ENCODE measurements at regions not wholly inside any gene's neighbourhood (a gene's known extent, or its start where the extent isn't known, plus 50 kb on each side); places are given as distances from the start of the nearest gene placed in this dataset.

DNA sequence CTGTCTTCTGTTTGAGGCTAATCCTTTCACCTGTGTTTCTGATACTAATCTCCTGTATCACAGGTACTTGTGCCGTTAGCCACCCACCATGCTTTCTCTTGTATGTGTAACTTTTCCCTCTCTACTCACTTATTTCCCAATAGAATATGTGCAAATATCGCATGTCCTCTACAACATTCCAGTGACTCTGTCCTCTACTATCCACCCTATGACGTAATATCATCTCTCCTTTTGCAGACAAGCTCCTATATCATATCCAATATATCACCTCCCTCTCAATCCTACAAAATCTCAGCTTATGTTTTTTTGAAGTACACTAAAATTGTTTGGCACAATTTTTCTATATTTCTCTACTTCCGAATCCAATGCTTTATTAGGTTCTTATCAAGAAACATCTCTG lies 232.6 kb upstream of the LRFN5 start:
- Histone ChIP-seq H2AFZ (ENCODE audit: low read depth, low read length, severe bottlenecking) (peak overlapping the region; percentile 80), H3K4me3 (ENCODE audit: insufficient read depth, low read length, poor library complexity, severe bottlenecking) (no peak overlapping the region), H3K27ac (ENCODE audit: low read depth, low read length) (no peak overlapping the region), H3K9ac (ENCODE audit: low read length) (no peak overlapping the region), H3K9me3 (ENCODE audit: insufficient read depth, low read length) (no peaks in the 10 kb centered on the region), H3K4me2 (ENCODE audit: low read depth, low read length, poor library complexity, severe bottlenecking) (no peak overlapping the region), H3K27me3 (ENCODE audit: low read length) (no peaks in the 10 kb centered on the region), H3K9me2 (replicated peaks; ENCODE audit: insufficient read depth, low read length) (no peaks in the 10 kb centered on the region), H3K36me3 (ENCODE audit: low read length) (no peaks in the 10 kb centered on the region), H4K20me1 (ENCODE audit: low read depth, low read length) (no peaks in the 10 kb centered on the region), H3K79me2 (ENCODE audit: insufficient read depth, low read length) (no peaks in the 10 kb centered on the region), H3F3A (ENCODE audit: insufficient read depth) (no peaks in the 10 kb centered on the region)
- no peak for TF ChIP-seq EZH2phosphoT487 (conservative IDR thresholded peaks at IDR 0.05; ENCODE audit: low read length)
- TF ChIP-seq CTCF (IDR thresholded peaks at IDR 0.05; ENCODE audit: insufficient read depth, low read length, poor library complexity, severe bottlenecking): no peak

DNA sequence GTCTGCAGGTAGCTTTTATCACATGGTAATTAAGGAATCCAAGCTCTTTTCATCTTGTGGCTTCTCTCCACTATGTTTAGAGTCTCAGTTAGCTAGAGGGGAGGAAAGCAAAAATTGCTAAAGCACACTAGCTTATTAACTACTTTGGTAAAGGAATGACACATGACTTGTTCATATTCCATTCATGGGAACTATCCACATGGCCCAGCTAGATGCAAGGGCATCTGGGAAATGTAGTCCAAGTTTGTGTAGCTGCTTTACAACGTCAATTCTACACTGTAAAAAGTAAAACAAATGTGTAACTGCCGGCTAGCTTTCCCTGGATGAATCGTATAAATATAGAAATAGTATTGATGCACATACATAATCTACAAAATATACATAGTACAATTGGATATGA lies 244.5 kb upstream of the LRFN5 start:
- Histone ChIP-seq H4K20me1 (ENCODE audit: low read depth, low read length) (no peaks in the 10 kb centered on the region), H2AFZ (ENCODE audit: low read depth, low read length, severe bottlenecking) (no peak overlapping the region), H3F3A (ENCODE audit: insufficient read depth) (no peaks in the 10 kb centered on the region), H3K36me3 (ENCODE audit: low read length) (0 out of 2 replicates have a peak, but pooled peaks cover 4% of the 10 kb centered on the region), H3K9me2 (replicated peaks; ENCODE audit: insufficient read depth, low read length) (no peaks in the 10 kb centered on the region), H3K27me3 (ENCODE audit: low read length) (no peaks in the 10 kb centered on the region), H3K4me3 (ENCODE audit: insufficient read depth, low read length, poor library complexity, severe bottlenecking) (no peak overlapping the region), H3K27ac (ENCODE audit: low read depth, low read length) (no peak overlapping the region), H3K9me3 (ENCODE audit: insufficient read depth, low read length) (no peaks in the 10 kb centered on the region), H3K4me2 (ENCODE audit: low read depth, low read length, poor library complexity, severe bottlenecking) (no peak overlapping the region), H3K79me2 (ENCODE audit: insufficient read depth, low read length) (no peaks in the 10 kb centered on the region), H3K9ac (ENCODE audit: low read length) (no peak overlapping the region)
- TF ChIP-seq CTCF (IDR thresholded peaks at IDR 0.05; ENCODE audit: insufficient read depth, low read length, poor library complexity, severe bottlenecking) (no peak), EZH2phosphoT487 (conservative IDR thresholded peaks at IDR 0.05; ENCODE audit: low read length) (no peak)

DNA sequence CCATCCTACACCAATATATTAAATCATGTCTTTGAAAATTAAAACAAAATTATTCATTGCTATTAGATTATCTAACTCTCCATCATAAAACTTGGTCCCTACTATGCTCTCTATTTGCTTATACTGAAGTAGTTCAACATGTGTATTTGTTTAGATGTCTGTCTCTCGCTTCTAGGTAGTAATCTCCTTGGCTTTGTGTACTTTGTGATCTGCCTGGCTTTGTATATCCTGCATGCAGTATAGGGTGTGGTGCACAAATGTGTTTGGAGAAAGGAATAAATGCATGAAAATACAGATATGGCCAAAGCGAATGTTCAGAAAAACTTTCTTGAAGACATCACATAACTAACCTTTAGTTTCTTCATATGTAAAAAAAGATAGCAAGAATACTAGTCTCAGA lies 246.6 kb upstream of the LRFN5 start:
- 0 out of 2 replicates have a peak, but pooled peaks cover 4% of the 10 kb centered on the region for H3K36me3 ChIP-seq (ENCODE audit: low read length)
- H3K27ac ChIP-seq (ENCODE audit: low read depth, low read length): no peak overlapping the region
- no peak overlapping the region for H3K9ac ChIP-seq (ENCODE audit: low read length)
- peak overlapping the region; percentile 3 for H2AFZ ChIP-seq (ENCODE audit: low read depth, low read length, severe bottlenecking)
- H4K20me1 ChIP-seq (ENCODE audit: low read depth, low read length): no peaks in the 10 kb centered on the region
- H3K4me3 ChIP-seq (ENCODE audit: insufficient read depth, low read length, poor library complexity, severe bottlenecking): no peak overlapping the region
- H3F3A ChIP-seq (ENCODE audit: insufficient read depth): no peaks in the 10 kb centered on the region
- no peaks in the 10 kb centered on the region for H3K79me2 ChIP-seq (ENCODE audit: insufficient read depth, low read length)
- TF ChIP-seq EZH2phosphoT487 (conservative IDR thresholded peaks at IDR 0.05; ENCODE audit: low read length): no peak
- TF ChIP-seq CTCF (IDR thresholded peaks at IDR 0.05; ENCODE audit: insufficient read depth, low read length, poor library complexity, severe bottlenecking): no peak
- H3K9me3 ChIP-seq (ENCODE audit: insufficient read depth, low read length): no peaks in the 10 kb centered on the region
- H3K4me2 ChIP-seq (ENCODE audit: low read depth, low read length, poor library complexity, severe bottlenecking): no peak overlapping the region
- H3K27me3 ChIP-seq (ENCODE audit: low read length): no peaks in the 10 kb centered on the region
- H3K9me2 ChIP-seq (replicated peaks; ENCODE audit: insufficient read depth, low read length): no peaks in the 10 kb centered on the region
